IPS-18c (cell line): ENCODE measurements at regions not wholly inside any gene's neighbourhood (a gene's known extent, or its start where the extent isn't known, plus 50 kb on each side); places are given as distances from the start of the nearest gene placed in this dataset.

Source experiments
- H3K4me3 ChIP-seq: 2 replicates; pipeline ENCODE4 v1.7.0; 2013; ENCODE audit warnings: low read depth, mild to moderate bottlenecking, low read length, moderate library complexity; ENCODE audit not compliant: insufficient read depth
- H3K9me3 ChIP-seq: one replicate; pipeline ENCODE4 v1.6.1; 2013; ENCODE audit warnings: mild to moderate bottlenecking, low read length, moderate library complexity; ENCODE audit not compliant: control insufficient read depth, insufficient read depth

DNA sequence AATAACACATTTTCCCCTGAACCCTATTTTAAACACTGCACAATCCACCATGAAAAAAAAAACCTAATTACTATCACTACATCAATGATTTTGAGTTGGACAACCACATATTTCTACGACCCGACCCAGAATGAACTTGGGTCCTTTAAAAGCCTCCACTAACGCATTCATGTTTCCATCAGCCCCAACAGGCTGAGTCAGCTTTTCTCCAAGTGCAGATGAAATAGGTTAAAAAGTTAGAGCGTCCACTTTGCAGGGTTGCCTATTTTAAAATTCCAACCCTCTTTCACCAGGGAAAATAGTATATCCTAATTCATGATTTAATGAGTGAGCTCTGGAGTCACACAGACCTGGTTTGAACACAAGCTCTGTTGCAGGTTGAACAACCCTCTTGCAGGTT is 501.0 kb upstream of the SORCS1 start:
- H3K4me3 ChIP-seq: no peak overlapping the region

DNA sequence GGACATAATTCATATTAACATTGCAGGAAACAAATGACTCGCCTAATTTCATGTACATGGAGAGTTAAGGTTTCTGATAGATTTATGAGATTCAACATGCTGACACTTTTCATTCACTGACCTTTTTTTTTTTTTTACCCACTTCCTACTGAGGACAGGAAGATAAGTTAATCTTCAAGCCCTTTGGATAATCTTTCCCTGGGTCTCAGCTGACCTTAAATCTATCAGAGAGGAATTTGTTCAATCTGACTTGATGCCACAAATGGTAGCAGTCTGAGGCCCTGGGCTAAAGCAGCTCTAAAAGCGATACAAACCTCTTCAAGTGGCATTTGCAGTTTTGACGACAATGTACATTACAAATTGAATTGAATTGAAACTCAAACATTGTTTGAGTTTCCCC is 493.3 kb upstream of the SORCS1 start:
- Histone ChIP-seq H3K4me3 (no peak overlapping the region), H3K9me3 (no peaks in the 10 kb centered on the region)

More for the DNA sequence above, 501.0 kb upstream of the SORCS1 start:
- H3K9me3 ChIP-seq: peaks cover 2% of the 10 kb centered on the region

DNA sequence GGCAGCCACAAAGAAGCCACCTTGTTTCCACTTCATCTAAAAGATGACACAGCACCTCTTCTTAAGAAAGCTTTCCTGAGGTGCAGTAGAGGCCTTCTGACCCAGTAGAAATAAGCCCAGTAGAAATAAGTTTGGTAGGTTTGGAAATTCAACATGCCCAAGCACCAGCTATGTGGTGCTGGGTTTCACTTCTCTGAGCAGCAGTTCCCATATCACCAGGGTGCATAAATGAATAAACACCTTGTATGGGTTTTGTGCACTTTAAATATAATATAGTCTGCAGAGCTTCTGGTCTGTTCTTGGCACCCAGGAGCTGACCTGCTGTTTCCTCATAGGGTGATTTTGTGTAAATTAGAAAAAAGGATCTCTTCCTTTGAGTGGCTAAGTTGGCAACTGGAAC is 492.4 kb upstream of the SORCS1 start:
- Histone ChIP-seq H3K4me3 (no peak overlapping the region), H3K9me3 (no peaks in the 10 kb centered on the region)

DNA sequence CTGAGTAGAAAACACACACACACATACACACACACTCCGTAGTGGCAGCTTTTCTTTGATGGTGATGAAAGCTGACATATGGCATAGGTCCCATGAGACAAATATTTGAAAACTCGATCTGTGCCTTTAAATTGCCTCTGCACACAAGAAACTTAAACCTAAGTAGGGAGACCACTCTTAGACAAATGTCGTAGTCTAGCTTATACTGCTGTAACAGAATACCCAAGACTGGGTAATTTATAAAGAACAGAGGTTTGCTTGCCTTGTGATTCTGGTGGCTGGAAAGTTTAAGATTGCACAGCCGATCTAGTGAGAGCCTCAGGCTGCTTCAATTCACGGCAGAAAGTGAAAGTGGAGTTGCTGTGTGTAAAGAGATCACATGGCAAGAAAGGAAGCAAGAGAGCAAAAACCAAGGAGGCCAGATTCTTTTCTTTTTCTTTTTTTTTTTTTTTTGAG is 489.4 kb upstream of the SORCS1 start:
- H3K9me3 ChIP-seq: no peaks in the 10 kb centered on the region
- no peak overlapping the region for H3K4me3 ChIP-seq

DNA sequence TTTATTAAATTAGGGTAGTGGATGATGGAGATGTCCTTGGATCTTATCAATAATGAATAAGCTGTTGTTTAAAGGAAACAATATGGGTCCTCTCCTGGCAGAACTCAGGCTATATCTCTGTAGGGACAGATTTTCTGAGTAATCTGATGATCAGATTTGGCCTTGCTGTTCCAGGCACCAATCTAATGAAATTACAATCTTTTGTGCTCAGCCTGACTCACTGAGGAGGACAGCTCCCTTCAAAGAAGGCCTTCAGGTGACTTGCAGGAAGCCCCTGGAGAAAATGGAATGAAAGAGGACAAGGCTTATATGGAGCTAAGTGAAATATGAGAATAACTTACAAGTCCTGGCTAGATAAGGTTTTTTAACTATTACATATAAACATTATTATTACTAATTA is 486.4 kb upstream of the SORCS1 start:
- Histone ChIP-seq H3K9me3 (no peaks in the 10 kb centered on the region), H3K4me3 (no peak overlapping the region)

DNA sequence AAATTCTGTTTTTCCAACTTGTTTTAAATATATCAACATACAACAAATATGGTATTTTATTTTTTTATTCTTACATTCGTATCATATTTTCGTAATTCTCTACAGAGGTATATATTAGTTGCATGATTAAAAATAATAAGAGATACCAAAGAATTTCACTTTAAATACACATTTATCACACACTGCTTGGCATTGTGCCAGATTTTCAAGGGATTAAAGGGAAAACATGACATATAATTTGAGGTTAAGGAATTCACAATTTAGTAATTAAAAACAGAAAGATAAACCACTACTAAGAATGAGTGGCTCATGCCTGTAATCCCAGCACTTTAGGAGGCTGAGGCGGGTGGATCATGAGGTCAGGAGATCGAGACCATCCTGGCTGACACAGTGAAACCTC is 484.7 kb upstream of the SORCS1 start:
- no peaks in the 10 kb centered on the region for H3K9me3 ChIP-seq

DNA sequence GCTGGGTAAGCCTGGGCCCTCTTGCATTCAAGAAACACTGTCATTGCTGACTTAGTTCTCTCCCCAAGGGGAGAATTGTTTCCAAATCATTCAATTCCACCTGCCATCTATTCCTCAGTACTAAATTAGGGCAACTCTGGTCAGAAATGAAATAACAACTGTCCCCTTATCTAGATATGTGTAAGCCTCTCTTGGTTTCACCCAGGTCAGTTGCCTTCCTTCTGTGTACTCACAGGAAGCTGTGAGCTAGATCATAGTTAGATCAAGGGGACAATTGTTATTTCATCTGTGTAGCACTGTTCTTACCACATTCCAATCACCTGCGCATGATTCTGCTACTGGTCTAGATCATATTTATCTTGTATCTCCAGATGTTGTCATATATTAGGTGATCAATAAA is 483.0 kb upstream of the SORCS1 start:
- Histone ChIP-seq H3K4me3 (no peak overlapping the region), H3K9me3 (no peaks in the 10 kb centered on the region)

More for the DNA sequence above, 484.7 kb upstream of the SORCS1 start:
- no peak overlapping the region for H3K4me3 ChIP-seq

DNA sequence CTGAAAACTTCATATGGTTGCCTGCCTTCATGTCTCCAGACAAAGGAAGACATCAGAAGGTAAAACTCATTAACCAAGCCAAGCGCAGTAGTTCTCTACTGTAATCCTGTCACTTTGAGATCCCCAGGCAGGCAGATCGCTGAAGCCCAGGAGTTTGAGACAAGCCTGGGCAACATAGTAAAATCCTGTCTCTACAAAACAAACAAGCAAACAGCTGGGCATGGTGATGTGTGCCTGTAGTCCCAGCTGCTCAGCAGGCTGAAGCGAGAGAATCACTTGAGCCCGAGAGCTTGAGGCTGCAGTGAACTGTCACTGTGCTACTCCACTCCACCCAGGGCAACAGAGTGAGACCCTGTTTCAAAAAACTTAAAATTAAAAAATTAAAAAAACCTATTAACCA is 467.4 kb upstream of the SORCS1 start:
- no peak overlapping the region for H3K4me3 ChIP-seq
- no peaks in the 10 kb centered on the region for H3K9me3 ChIP-seq

DNA sequence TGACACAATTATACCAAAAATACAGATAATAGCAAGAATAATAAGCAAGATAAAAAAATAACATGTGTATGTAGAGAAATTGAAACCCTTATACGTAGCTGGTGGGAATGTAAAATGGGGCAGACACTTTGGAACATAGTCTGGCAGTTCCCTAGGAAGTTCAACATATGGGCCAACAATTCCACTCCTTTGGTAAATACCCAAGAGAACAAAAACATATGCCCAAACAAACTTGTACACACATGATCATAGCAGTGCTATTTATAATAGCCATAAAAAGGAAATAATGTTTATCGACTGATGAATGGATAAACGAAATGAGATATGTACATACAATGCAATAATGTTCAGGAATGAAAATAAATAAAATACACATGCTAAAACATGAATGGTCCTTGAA is 462.4 kb upstream of the SORCS1 start:
- H3K9me3 ChIP-seq: no peaks in the 10 kb centered on the region
- H3K4me3 ChIP-seq: no peak overlapping the region

DNA sequence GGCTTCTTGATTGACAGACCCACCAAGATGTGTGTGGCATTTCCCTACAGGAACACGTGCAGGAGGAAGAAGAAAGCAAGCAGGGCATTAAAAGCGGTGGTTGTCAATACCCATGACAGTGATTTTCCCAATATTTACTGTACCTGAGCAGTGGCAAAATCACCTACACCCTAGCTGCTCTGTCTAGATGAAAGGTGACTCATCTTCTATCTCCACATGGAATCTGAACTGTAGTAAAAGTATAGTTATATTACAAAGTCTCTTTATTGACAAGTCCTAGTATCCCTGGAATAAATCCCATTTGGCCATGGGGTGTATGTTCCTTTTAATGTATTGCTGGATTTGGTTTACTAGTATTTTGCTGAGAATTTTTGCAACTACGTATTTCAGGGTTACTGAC is 458.8 kb upstream of the SORCS1 start:
- no peak overlapping the region for H3K4me3 ChIP-seq
- no peaks in the 10 kb centered on the region for H3K9me3 ChIP-seq

DNA sequence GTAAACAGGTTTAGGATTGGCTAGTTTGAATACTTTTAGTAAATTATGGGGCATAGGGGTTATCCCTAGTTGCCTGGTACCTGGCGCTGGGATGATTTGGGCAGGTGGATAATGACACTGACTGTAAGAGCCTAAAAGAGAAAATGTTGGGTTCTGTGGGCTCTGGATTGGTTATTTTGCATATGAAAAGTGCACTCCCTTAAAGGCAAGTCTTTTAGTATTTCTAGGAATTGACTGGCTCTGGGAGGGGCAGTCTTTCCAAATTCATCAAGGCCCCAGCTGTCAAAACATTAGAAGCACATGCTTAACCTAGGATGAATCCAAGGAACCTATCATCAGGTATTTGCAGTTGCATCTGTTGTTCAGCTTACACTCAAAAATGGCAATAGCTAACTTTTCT is 454.6 kb upstream of the SORCS1 start:
- H3K9me3 ChIP-seq: no peaks in the 10 kb centered on the region
- H3K4me3 ChIP-seq: no peak overlapping the region

DNA sequence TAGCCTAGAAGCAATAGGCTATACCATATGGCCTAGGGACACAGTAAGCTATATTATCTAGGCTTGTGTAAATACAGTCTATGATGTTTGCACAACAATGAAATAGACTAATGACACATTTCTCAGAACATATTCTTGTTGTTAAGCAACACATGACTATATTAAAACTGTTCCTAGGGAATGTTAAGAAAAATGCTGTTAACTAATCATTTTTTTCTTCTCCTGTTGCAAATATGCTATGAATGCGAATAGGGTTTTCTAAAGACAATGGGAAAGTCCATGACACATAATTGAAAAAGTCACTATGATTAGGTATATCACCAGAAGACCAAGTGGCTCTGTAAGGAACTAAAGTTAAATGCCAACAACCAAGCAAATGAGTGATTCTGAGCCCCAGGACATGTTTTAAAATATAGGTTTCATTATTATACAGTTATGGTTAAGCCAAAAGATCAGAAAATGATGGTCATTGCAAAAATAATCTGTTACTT is 454.0 kb upstream of the SORCS1 start:
- no peak overlapping the region for H3K4me3 ChIP-seq
- no peaks in the 10 kb centered on the region for H3K9me3 ChIP-seq

DNA sequence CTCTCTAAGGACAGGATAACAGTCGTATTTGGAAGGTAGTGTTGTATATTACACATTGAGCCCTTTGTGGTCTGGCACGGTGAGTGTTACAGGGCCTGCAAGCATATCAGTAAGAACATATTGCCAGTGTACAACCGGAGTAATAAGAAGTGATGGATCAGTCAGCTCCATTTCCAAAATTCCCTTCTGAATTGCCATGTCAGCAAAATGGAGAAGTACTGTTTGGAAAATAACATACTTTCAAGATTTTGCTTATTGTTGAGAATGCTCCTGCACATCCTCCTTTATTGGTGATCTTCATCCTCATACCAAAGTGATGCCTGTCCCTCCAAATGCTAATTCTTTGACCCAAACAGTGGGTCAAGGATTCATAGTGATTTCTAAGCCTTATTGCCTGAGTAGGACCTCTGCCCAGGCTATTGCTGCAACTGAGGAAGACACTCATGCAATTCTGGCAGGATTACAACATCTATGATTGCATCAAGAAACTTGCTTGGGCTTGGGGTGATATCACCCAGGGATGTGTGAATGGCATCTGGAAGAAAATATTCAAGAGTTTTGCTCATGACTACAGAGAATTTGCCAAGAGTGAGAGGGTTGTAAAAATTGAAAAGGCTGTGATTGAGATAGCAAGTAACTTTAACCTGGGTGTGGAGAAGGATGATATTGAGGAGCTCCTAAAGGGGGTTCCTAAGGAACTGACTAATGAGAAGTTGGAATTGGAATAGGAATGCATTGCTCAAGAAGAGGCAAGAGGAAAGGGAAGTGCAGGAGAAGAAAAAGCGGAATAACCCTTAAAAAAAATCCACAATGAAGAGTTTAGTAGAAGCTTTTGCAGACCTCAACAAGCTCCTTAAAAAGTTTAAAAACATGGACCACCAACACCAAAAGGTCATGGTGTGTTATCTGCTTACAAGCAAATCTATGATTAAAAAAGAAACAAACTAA is 452.2 kb upstream of the SORCS1 start:
- H3K9me3 ChIP-seq: no peaks in the 10 kb centered on the region
- H3K4me3 ChIP-seq: no peak overlapping the region

DNA sequence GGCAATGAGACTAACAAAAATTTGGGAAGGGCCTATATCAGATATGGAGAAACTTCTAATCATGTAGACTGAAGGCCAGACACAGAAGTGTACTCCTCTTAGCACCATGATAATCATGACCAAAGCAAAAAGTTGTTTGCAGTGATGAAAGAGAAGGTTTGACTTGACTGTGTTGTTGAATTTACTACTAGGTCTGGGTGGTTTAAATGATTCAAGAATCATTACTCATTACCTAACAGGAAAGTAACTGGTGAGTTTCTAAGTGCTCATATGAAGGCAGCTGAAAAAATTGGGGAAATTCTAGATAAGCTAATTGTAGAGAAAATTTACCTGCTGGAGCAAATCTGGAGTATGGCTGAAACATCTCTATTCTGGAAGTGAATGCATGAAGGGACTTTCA is 451.5 kb upstream of the SORCS1 start:
- no peaks in the 10 kb centered on the region for H3K9me3 ChIP-seq
- no peak overlapping the region for H3K4me3 ChIP-seq

DNA sequence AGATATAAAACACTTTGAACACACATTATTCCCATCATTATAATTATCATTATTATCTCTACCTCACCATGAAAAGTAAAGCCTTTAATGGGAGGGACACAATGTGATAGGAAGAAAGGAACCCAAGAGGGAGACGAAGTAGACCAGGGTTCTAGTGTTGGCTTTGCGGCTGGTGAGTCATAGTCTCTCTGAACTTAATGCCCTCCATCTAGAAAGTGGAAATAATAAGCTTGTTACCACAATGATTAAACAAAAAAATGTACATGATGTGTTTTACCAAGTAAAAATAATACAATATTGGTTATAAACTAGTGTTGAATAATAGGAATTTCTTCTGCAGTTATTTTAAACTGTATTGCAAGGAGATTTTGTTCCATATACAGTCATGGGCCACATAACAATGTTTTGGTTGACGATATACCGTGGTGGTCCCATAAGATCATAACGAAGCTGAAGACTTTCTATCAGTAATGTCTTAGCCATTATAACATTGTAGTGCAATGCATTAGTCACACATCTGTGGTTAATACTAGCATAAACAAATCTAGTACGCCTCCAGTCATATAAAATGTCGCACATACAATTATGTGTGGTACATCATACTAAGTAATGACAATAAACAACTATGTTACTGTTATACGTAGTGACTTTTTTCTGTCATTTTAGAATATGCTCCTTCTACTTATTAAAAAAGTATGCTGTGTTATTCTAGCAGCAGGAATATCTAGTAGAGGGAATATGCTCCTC is 450.6 kb upstream of the SORCS1 start:
- Histone ChIP-seq H3K9me3 (no peaks in the 10 kb centered on the region), H3K4me3 (no peak overlapping the region)

DNA sequence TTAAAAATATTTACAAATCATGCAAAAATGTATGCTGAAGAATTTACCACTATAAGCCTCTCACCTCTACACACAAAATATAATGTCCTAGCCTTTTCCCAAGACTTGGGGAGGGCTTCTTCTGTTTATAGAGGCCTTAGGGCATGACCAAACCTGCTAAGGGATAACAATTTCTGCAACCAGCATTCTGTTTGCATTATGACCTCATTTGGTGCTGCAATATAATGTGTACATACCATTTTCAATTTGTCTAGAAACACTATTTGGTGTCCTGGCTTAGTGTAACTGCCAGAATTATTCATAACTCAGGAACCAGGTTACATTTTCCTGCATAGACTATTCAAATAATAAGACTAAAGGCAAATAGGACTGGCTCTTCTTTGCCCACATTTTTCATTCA is 446.6 kb upstream of the SORCS1 start:
- H3K4me3 ChIP-seq: no peak overlapping the region
- H3K9me3 ChIP-seq: no peaks in the 10 kb centered on the region

DNA sequence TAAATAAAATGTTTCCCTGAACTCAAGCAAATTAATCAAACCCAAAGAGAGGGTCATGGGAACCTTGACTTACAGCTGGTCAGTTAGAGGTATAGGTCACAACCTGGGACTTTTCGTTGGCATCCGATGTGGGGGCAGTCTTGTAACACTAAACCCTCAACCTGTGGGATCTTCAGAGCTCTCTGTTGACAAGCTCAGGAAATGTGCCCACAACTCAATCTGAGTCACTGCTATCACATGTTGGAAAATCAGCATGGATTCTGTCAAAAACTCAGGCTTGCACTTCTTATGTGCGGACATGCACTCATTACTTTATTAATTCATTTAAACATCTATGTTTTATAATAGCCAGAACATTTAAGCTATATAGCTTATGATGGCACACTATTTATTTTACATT is 424.6 kb upstream of the SORCS1 start:
- H3K4me3 ChIP-seq: no peak overlapping the region
- peaks cover 2% of the 10 kb centered on the region for H3K9me3 ChIP-seq

DNA sequence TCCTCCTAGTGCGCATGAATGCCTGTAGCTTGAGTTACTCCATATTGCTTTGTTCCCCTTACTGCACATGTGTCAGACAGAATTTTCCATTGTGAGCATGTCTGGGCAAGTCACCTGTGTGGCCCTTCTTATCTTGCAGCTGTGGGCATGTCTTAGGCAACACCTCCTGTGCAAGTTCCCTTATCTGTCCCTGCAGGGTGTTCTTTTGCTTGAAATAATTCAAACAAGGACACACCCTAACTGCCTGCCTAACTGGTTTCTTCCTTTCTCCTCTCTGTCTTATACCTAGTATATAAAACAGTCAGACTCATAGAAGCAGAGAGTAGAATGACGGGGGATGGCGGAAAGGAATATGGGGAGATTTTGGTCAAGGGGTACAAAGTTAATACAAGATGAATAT is 421.1 kb upstream of the SORCS1 start:
- H3K4me3 ChIP-seq: no peak overlapping the region
- peaks cover 2% of the 10 kb centered on the region for H3K9me3 ChIP-seq
